NAMALWA (cell line): ENCODE measurements at regions not wholly inside any gene's neighbourhood (a gene's known extent, or its start where the extent isn't known, plus 50 kb on each side); places are given as distances from the start of the nearest gene placed in this dataset.
"Not testable (repeated sequence)": the region's sequence is repeated elsewhere in the genome, so short reads cannot be mapped to it uniquely, and the experiment has no call there.

Source experiments
- DNase-seq: peaks from one replicate; pipeline ENCODE4 v3.0.0-alpha.2; 2015; ENCODE audit warnings: low spot score

DNA sequence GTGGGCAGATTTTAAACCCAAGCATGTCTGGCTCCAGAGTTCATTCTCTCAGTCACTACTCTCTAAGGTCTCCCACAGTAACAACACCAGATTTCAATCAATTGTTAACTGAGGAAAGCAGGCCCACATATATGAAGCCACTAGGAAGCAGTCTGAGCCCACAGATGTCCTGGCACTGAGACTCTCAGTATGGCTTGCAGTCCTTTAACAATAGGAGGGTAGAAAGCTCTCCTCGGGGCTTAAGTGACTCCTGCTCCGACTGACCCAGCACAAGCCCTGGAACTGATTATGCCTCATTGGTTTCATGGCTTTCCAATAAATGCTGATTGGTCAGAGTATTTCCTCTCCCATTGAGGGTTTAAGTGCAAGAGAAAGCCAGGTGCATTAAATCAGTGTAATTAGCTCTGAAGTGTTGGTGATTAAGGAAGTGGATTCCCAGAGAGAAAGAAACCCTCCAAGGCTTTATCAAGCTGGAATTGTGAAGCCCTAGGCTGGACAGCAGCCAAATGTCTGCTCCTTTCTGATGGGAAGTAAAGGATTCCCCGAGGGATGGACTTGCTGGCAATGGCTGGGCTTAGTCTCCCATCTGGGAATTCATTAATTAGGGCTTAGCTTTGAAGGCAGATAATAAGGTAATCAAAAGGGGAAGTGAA is 76.6 kb upstream of the PROKR2 start:
- no peak for DNase-seq

DNA sequence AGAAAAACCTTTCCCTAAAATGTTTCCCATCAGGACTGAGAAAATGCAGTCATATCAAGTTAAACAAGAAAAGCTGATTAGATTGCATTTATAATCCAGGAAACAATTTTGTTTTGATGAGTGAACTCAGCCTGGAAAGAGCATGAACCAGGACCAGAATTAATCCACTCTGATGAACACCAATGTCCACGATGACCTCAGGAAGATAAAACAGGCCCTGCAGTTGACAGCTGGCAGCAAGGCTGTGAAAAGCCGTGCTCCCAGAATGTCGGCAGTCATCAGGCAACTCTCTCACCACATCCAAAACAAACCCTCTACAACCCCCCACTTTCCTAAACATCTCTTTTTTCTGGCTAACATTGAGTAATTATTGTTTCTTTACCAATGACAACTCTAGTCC is 74.0 kb upstream of the PROKR2 start:
- DNase-seq = no peak

- not testable (repeated sequence) for DNase-seq
Observed at GRCh38 chr20:5386846-5387245, 70.1 kb upstream of the PROKR2 start.

DNA sequence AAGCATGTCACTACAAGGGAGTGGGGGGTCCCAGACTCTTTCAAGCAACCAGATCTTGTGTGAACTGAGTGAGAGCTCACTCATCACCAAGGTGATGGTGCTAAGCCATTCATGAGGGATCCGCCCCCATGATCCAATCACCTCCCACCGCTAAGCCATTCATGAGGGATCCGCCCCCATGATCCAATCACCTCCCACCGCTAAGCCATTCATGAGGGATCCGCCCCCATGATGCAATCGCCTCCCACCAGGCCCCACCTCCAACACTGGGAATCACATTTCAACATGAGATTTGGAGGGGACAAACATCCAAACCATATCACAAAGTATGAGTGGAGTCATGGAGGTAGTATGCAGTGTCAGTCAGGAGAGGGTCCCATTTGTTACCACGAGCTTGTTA is 64.8 kb upstream of the PROKR2 start:
- DNase-seq = not testable (repeated sequence)

GRCh38 chr20:5377484-5377883 is 60.7 kb upstream of the PROKR2 start:
- no peak for DNase-seq

- no peak for DNase-seq
Observed at GRCh38 chr20:5376228-5376627, 59.5 kb upstream of the PROKR2 start.

DNA sequence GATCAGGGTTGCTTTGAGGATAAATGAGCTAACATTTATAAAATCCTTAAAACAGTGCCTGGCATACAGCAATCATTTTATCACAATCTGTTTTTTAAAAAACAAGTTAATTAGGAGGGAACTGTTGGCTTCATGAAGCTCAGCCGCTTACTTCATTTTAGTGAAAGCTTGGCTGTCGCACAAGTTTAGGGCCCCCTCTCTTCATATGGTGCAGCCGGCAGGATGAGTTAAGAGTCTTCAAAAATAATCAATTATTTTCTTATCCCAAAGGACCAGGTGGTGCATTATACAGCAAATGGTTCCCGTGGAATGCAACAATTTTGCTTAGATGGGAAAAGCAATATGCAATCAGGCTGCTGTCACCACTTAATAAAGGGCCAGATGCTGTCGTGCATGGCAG is 57.4 kb upstream of the PROKR2 start:
- DNase-seq = no peak

DNA sequence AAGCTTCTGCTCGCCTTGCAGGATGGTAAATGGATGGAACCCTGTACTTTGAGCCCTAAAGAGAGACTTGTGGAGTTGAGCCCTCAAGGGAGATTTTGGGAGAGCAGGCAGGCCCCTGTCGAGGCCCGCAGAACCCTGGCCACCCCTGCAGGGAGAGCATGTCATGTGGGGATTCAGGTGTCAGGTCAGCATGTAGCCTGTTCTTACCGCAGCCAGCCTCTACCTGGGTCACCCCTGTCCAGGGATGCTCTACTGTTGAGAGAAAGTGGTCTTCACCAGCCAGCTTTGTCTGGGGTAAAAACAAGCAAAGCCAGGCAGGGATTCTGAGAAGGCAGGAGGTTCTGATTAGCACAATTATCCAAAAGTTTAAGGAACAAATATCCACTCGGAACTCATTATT is 55.6 kb upstream of the PROKR2 start:
- DNase-seq = no peak

DNA sequence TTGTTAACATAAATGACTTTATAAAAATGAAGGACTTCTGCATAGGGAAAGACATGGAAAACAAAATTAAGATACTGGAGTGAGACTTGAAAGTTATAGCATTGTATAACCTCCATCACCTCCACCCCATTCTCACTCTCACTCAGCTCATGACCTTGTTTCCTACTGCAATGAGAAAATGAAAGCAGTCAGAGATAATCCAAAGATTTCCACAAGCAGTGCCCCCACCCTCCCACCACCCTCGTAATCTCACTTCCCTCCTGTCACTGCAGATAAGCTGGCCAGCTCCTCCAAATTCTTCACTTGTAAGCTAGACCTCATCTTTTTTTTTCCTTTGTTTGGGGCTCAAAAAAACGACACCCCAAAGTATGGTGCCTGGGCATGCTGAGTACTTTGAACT is 52.9 kb upstream of the PROKR2 start:
- no peak for DNase-seq
